A673 (cell line): ENCODE measurements at regions not wholly inside any gene's neighbourhood (a gene's known extent, or its start where the extent isn't known, plus 50 kb on each side); places are given as distances from the start of the nearest gene placed in this dataset.
"Not testable (repeated sequence)": the region's sequence is repeated elsewhere in the genome, so short reads cannot be mapped to it uniquely, and the experiment has no call there.

Source experiments
- BruUV-seq: library from RNA; stranded (reverse); fragments of 400-500 nt; replicated peaks from 2 replicates; lab custom pipeline; 2021; lab: Mats Ljungman, UMichigan
- CTCF ChIA-PET: fragments of 300-600 bp; sonication (Branson Sonifier 250); formaldehyde crosslinking; loops from one replicate; lab custom pipeline; 2022; ENCODE audit warnings: antibody characterized with exemption; lab: Charles Lee
- POLR2A ChIA-PET: fragments of 300-600 bp; sonication (Branson Sonifier 250); formaldehyde crosslinking; loops from one replicate; lab custom pipeline; 2022; ENCODE audit warnings: antibody characterized with exemption; ENCODE audit not compliant: low non-redundant PET; lab: Charles Lee
- DNase-seq: peaks from one replicate; pipeline ENCODE4 v3.0.0-alpha.2; 2015; ENCODE audit warnings: low spot score
- H3K27ac ChIP-seq: fragments of 200-600 bp; sonication (generic); 2 replicates; pipeline ENCODE4 v1.5.1; 2016; ENCODE audit warnings: mixed run types, low read depth, mild to moderate bottlenecking, mixed read lengths, antibody characterized with exemption, low read length; ENCODE audit not compliant: poor library complexity, severe bottlenecking
- H3K27me3 ChIP-seq: fragments of 200-600 bp; sonication (generic); replicated peaks from 2 replicates; pipeline ENCODE4 v1.6.1; 2017; ENCODE audit warnings: mixed run types, low read depth, mild to moderate bottlenecking, mixed read lengths, antibody characterized with exemption, low read length; ENCODE audit not compliant: insufficient read depth, poor library complexity
- H3K36me3 ChIP-seq: fragments of 200-600 bp; sonication (generic); 2 replicates; pipeline ENCODE4 v1.6.1; 2016; ENCODE audit warnings: mixed run types, mild to moderate bottlenecking, mixed read lengths, antibody characterized with exemption, low read length; ENCODE audit not compliant: insufficient read depth, poor library complexity, severe bottlenecking
- H3K4me1 ChIP-seq: fragments of 200-600 bp; sonication (generic); 2 replicates; pipeline ENCODE4 v1.6.1; 2017; ENCODE audit warnings: mixed run types, mild to moderate bottlenecking, mixed read lengths, antibody characterized with exemption, low read length; ENCODE audit not compliant: insufficient read depth, poor library complexity, severe bottlenecking
- H3K4me3 ChIP-seq: fragments of 200-600 bp; sonication (generic); 2 replicates; pipeline ENCODE4 v1.5.1; 2016; ENCODE audit warnings: low read depth, mixed run types, mild to moderate bottlenecking, mixed read lengths, low read length; ENCODE audit not compliant: poor library complexity, severe bottlenecking
- H3K9me3 ChIP-seq: fragments of 200-600 bp; sonication (generic); 2 replicates; pipeline ENCODE4 v1.6.1; 2016; ENCODE audit warnings: mixed run types, low read depth, mild to moderate bottlenecking, mixed read lengths, antibody characterized with exemption, low read length; ENCODE audit not compliant: poor library complexity, severe bottlenecking
- EZH2 ChIP-seq: fragments of 200-600 bp; sonication (generic); IDR thresholded peaks from 2 replicates; pipeline ENCODE4 v1.6.1; 2017; ENCODE audit warnings: borderline replicate concordance, low read depth, mild to moderate bottlenecking, mixed read lengths, antibody characterized with exemption, low read length; ENCODE audit not compliant: poor library complexity, severe bottlenecking
- intact Hi-C: fragments of 100-400 bp; cut with micrococcal nuclease; formaldehyde crosslinking; loops from one replicate; pipeline ENCODE4 v1.10.0; 2022; ENCODE audit not compliant: unreplicated experiment
- TF ChIP-seq, protein P1 (sequence below): fragments of 300-800, 200-600 bp; sonication (generic); conservative IDR thresholded peaks from 2 replicates; pipeline ENCODE4 v1.5.1; 2017; ENCODE audit warnings: low read depth, mild to moderate bottlenecking, antibody characterized with exemption, low read length, moderate library complexity, mixed read lengths

DNA sequence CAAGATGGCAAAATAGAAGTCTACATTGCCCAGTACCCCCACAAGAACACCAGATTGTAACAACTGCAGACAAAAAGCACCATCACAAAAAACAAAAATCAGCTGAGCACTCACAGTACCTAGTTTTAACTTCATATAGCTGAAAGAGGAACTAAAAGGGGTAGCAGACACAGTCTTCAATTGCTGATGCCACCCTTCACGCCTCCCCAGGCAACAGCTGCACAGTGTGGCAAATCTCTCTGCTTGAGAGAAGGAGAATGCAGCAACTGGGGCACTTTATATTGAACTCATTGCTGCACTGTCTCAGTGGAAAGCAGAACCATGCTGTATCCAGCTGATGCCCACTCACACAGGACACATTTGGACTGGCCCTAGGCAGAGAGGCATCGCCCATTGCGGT is 2714.5 kb upstream of the PCDH20 start:
- Histone ChIP-seq H3K27ac (no peak overlapping the region), H3K4me1 (peaks cover 24% of the 10 kb centered on the region), H3K4me3 (no peak overlapping the region), H3K9me3 (no peaks in the 10 kb centered on the region), H3K36me3 (no peaks in the 10 kb centered on the region), H3K27me3 (no peaks in the 10 kb centered on the region)
- ChIA-PET POLR2A (no interaction called here), CTCF (no interaction called here)
- TF ChIP-seq EZH2: no peak
- TF ChIP-seq, protein P1, sequence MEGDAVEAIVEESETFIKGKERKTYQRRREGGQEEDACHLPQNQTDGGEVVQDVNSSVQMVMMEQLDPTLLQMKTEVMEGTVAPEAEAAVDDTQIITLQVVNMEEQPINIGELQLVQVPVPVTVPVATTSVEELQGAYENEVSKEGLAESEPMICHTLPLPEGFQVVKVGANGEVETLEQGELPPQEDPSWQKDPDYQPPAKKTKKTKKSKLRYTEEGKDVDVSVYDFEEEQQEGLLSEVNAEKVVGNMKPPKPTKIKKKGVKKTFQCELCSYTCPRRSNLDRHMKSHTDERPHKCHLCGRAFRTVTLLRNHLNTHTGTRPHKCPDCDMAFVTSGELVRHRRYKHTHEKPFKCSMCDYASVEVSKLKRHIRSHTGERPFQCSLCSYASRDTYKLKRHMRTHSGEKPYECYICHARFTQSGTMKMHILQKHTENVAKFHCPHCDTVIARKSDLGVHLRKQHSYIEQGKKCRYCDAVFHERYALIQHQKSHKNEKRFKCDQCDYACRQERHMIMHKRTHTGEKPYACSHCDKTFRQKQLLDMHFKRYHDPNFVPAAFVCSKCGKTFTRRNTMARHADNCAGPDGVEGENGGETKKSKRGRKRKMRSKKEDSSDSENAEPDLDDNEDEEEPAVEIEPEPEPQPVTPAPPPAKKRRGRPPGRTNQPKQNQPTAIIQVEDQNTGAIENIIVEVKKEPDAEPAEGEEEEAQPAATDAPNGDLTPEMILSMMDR: no peak
- BruUV-seq: no TSS peak
- intact Hi-C loops: no loop called here
- DNase-seq: no peak

DNA sequence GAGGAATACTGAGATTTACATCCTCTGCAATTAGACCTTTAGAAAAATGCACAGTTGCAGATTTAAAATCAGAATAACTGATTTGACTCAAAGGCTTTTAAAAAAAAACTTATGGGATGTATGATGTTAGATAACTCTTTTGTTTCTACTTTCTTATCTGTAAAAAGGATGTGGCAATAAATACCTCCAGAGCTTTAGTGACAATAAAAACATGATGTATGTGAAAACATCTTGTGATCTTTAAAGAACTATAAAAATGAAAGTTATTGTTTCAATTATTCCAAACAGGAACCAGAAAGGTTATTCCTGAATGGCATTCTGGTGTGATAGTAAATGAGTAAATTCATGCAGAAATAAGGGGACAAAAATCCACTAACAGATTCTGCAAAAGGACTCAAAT is 2712.2 kb upstream of the PCDH20 start:
- Histone ChIP-seq H3K4me1 (peaks cover 24% of the 10 kb centered on the region), H3K27me3 (no peaks in the 10 kb centered on the region), H3K36me3 (no peaks in the 10 kb centered on the region), H3K9me3 (no peaks in the 10 kb centered on the region), H3K4me3 (no peak overlapping the region), H3K27ac (peak overlapping the region; percentile 57)
- intact Hi-C loops: no loop called here
- ChIA-PET CTCF (no interaction called here), POLR2A (no interaction called here)
- DNase-seq: no peak
- BruUV-seq: no TSS peak
- TF ChIP-seq EZH2: no peak
- TF ChIP-seq, protein P1: no peak

DNA sequence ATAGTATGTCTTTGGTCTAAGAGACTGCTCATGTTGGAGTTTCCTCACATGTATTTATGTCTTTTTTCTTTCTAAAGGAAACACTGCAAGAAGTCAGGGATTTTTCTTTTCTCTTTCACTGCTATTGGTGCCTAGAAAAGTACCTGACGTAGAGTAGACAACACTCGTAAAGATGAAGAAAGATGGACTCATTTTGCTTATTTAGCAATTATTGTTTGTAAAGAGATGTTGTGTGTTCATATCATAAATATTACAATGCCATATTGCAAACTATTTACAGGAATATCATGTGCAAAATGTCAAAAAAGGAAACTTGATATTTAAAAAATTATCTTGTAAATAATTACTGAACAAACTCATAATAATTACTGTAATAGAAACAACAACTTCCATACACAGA is 2711.5 kb upstream of the PCDH20 start:
- intact Hi-C loops: no loop called here
- Histone ChIP-seq H3K27ac (peak overlapping the region; percentile 57), H3K9me3 (no peaks in the 10 kb centered on the region), H3K36me3 (no peaks in the 10 kb centered on the region), H3K4me1 (peaks cover 24% of the 10 kb centered on the region), H3K4me3 (no peak overlapping the region), H3K27me3 (no peaks in the 10 kb centered on the region)
- DNase-seq: no peak
- TF ChIP-seq, protein P1: no peak
- TF ChIP-seq EZH2: no peak
- ChIA-PET CTCF (no interaction called here), POLR2A (no interaction called here)
- BruUV-seq: TSS peak; percentile 44

DNA sequence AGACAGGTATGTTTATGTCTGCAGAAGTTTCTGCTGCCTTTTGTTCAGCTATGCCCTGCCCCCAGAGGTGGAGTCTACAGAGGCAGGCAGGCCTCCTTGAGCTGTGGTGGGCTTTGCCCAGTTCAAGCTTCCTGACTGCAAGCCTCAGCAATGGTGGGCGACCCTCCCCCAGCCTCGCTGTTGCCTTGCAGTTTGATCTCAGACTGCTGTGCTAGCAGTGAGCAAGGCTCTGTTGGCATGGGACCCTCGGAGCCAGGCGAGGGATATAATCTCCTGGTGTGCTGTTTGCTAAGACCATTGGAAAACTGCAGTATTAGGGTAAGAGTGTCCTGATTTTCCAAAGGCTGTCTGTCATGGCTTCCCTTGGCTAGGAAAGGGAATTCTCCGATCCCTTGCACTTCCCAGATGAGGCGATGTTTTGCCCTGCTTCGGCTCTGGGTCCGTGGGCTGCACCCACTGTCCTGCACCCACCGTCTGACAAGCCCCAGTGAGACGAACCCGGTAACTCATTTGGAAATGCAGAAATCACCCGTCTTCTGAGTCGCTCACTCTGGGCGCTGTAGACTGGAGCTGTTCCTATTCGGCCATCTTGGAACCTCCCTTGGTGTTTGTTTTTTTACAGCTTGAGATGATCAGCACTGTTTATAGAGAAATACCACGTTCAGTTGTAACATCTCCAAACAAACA is 2705.5 kb upstream of the PCDH20 start:
- H3K27me3 ChIP-seq, POLR2A ChIA-PET, H3K27ac ChIP-seq, intact Hi-C loops, H3K4me3 ChIP-seq, H3K36me3 ChIP-seq, DNase-seq, BruUV-seq, H3K4me1 ChIP-seq, H3K9me3 ChIP-seq, CTCF ChIA-PET: not testable (repeated sequence)
